NCI-H128 (cell line): ENCODE measurements at regions not wholly inside any gene's neighbourhood (a gene's known extent, or its start where the extent isn't known, plus 50 kb on each side); places are given as distances from the start of the nearest gene placed in this dataset.
"Not testable (repeated sequence)": the region's sequence is repeated elsewhere in the genome, so short reads cannot be mapped to it uniquely, and the experiment has no call there.

Experiments used
- DNase-seq: peaks from one replicate; lab custom pipeline; 2025; ENCODE audit not compliant: unreplicated experiment; lab: John Stamatoyannopoulos, UW

DNA sequence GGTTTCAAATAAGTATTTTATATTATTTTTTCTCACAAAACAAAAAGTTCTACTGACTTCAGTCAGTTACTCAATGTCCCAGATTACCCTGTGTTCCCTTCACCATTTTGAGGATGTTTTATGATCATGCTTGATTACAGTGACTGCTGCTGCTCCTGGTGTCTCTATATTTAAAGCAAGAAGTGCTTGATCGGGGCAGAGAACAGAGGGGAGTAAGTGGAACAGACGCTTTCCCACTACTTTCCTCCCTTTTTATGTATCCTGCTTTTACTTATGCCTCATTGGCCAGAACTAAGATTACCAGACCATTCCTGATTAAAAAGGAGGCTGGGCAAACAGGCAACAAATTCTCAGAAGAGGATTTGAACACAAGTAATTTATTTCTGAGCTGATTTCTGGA is 612.1 kb downstream of the VGLL3 start:
- no peak for DNase-seq

- not testable (repeated sequence) for DNase-seq
Observed at GRCh38 chr3:86335566-86335965, 655.4 kb downstream of the VGLL3 start.

GRCh38 chr3:86333636-86334035 is 657.3 kb downstream of the VGLL3 start:
- DNase-seq: no peak

- no peak for DNase-seq
Observed at GRCh38 chr3:86303935-86304334, 687.0 kb downstream of the VGLL3 start.

GRCh38 chr3:86282106-86282787 is 708.7 kb downstream of the VGLL3 start:
- no peak for DNase-seq

DNA sequence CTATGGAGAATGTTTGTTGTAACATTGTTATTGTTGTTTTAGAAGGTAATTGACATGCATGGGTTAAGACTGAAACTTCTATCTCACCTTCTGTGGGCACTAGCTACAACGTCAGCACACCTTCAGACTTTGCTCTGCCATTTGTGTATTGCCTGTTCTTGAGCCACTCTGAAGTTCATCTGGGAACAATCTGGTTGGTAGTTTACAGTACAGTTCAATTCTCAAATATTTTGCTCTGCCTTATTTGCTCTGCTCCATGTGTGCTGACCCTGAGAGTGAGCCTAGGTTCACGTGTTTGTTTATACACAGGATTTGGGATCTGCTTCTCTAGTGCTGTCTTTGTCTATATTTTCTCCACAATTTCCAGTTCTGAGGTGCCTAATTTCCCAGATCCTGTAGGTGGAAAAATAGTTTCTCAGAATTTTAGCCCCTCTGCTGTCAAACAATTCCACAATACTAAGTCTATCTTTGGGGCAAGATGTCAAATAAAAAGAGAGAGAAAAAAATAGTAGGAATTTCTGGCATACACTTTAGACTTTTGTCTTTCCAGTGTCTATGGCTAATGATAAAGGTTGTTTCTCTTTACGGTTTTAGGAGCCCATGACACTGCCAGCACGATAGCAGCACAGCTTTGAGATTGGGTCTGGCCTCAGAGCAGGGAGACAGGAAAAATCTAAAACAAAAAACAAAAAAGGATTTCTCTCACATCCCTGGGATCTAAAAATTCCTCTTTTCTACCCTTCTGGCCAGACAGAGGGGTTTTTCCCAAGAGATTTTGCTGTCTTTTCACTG is 721.4 kb downstream of the VGLL3 start:
- no peak for DNase-seq

DNA sequence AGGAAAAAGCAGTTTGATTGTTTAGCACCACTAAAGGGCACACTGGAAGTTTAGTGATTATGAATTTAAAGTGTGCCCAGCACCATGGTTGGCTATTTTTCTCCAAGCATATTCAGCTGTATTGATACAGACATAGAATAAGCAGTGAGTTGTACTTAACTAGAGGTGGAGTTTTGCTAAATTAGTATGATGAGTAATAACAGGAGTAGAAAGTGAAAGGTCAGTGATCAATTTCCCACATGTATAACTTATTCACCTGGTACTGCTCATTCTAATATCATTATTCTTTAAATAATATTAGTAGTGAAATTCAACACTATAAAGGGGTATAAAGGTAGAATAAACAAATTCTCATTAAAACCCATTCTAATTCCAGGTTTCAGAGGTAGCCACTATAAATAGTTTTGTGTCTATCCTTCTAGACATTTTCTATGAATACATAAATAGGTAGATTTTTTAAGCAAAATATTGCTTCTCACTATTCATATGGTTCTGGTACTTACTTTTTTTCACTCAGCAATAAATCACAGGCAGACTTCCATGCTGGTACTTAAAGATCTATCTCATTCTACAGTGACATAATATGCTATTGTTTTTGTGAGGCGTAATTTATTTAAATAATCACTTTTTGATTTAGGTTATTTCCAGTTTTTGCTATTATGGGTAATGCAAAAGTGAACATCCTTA is 732.9 kb downstream of the VGLL3 start:
- DNase-seq: no peak

- DNase-seq: no peak
Observed at GRCh38 chr3:86254480-86254879, 736.5 kb downstream of the VGLL3 start.

- no peak for DNase-seq
Observed at GRCh38 chr3:86251781-86252180, 739.2 kb downstream of the VGLL3 start.

DNA sequence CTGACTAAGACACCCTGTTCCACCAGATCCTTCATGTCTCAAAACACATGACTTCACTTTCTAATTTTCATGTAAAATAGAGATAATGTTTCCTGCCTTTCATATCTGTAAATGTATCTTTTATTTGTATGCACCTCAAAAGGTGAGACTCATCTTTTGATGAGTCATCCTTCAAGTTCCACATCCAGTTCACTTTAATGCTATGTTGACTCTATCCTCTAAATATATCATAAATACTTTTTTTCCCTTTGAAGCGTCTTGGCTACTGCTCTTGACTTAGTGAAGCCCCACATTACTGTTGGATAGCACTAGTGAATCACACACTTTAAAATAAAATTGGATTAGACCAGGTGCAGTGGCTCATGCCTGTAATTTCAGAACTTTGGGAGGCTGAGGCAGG is 741.1 kb downstream of the VGLL3 start:
- no peak for DNase-seq

DNA sequence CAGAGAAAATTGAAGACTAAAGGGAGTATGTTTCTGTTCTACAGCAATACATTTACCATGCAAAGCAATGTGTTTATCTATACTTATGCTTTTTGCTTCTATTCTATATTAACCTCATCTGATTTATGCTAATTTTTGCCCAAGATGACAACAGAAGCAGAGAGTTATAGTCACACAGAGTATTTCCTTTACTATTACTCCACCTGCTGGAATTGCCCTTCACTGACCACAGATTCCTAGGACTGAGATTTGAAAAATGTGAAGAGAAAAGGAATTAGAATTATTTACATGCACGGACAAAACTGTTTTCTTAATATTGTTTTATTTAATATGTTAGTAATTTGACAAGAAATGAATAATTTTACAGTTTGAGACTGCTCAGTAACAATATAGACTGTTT is 745.6 kb downstream of the VGLL3 start:
- no peak for DNase-seq

- no peak for DNase-seq
Observed at GRCh38 chr3:86244905-86245304, 746.0 kb downstream of the VGLL3 start.

- peak; percentile 76 for DNase-seq
Observed at GRCh38 chr3:86239946-86240345, 751.0 kb downstream of the VGLL3 start.

DNA sequence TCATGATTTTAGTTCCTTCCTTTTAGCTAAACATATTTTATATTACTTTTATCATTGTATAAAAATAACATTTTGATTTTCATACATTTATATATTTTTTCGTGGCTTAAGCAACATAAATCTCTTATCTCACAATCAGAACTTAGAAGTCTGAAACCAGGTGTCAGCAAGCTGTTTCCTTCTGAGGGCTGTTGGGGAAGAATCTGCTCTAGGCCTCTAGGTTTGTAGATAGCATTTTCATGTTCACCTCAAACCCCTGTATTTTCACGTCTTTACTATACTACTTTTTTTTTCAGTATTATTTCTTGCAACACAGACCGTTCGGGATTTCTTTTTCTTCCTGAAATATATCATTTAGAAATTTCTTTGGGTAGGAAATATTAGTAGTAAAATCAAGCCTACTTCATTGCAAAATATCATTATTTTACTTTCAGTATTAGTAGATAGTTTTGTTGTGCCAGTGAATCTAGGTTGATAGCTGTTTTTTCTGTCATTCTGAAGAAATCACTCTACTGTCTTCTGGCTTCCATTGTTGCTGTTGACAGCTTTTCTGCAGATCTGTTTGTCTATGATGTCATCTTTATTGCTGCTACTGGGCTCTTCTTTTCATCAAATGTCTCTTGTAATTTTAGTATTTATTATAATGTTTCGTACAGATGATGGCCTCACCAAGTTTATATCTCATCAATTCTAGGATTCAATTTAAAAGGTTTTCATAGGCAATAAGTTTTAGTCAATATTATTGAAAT is 756.3 kb downstream of the VGLL3 start:
- no peak for DNase-seq

DNA sequence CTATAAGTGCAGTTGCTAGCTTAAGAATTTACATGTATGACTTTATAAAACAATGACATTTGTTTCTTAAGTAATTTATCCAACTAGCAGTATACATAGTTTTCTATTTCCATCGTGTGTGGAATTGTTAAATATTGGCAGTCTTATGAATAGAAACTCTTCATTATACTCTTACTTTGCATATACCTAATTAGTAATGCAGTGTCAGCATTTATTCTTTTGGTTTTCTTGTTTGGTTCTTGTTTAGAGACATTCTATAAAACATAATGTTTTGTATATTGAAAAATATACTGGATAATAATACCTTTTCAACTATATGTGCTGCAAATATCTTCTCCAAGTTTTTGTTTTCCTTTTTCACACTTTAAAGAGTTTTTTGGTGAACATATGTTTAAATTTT is 760.2 kb downstream of the VGLL3 start:
- no peak for DNase-seq

DNA sequence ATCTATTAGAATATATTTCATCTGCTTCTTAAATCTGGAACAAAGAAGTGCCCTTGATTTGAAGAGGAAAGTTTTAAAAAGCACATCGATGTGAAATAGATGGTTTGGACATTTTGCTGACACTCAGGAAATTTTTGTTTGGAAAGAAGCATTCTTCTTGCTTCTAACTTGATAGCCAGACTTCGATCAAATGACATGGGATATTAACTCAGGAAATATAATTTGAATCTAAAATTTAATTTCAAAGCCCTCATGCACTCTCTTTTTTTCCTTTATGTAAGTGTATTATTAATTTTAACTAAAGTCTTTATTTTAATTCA is 761.2 kb downstream of the VGLL3 start:
- DNase-seq: no peak

DNA sequence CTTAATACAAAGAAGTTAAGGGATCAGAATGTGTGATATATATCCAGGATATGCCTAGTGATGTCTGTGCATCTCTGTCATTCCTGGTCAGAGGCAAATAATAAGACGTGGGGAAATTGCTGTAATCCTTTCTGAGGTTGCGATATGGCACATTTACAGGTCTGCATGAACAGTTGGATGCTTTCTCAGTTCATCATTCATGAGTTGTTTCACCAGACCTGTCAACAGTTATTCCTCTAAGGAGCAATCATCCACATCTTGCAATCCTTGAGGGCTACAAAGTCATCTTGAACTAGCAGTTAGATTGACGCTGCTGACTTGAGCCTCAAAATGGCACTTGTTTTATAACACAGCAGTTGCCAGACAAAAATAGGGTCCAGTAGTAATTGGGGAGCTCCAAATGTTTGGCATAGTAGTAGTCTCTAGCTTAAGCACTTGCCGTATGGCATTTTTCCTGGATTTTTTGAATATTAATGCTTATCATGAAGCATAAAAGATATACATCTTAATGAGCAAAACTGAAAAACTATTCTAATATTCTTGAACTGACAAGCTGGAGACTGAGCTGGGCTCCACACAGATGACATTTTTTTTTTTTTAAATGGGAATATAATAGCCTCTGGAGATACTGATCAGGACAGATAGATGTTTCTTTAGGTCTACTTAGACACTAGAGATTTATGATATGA is 761.7 kb downstream of the VGLL3 start:
- DNase-seq: no peak

DNA sequence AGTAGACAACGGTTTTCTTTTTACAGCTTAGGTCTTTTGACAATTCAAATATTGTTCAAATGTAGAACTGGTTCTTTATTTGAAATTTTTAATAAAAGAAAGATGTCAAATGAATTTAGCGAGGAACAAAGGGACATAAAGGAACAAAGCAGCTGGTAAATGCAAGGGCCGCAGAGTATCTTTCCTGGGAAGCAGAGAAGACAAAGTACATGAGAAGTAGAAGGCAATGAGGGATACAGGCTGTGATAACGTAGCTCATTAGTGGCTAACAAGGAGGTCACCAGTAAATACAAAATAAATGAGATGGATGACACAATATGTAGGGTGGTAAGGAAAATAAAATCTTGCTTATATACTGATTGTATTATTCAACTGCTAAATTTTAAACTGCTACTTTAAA is 762.8 kb downstream of the VGLL3 start:
- DNase-seq: no peak

GRCh38 chr3:86225461-86225860 is 765.5 kb downstream of the VGLL3 start:
- DNase-seq: no peak

DNA sequence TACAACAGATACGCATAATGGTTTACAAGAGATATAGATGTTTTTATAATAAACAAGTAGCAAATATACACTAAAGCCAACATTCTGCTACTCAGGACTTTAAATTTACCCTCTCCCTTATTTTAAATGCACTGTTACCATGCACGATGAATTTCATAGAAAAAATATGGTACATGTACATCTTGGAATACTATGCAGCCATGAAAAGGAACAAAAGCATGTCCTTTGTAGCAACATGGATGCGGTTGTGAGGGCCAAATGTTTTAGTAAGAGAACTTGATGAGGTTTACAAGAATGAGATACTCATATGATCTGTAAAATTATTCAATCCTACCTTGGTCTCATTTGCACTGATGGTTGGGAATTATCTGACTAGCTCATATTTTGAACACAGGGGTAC is 769.3 kb downstream of the VGLL3 start:
- no peak for DNase-seq

DNA sequence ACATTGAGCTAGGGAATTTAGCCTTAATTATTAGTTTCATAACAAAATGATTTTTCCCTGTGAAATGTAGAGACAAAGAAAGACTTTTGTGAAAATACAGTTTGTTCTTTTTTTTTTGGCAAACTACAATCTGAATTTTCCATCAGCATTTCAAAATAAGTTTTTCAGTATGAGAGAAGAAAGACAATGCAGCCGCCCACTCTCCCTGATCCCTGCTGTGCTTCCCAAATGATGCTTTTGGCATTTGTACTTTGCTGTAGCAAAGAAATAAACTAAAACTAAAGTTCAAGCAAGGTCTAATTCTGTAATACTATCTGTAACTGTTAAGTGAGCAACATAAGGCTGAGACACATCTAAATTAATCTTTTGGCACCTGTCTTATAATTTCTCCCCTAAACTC is 782.2 kb downstream of the VGLL3 start:
- DNase-seq: no peak
